IMR-90 (cell line): ENCODE measurements at regions not wholly inside any gene's neighbourhood (a gene's known extent, or its start where the extent isn't known, plus 50 kb on each side); places are given as distances from the start of the nearest gene placed in this dataset.

ENCODE experiments used
- FOS ChIP-seq: fragments of 150-350 bp; IDR thresholded peaks from 2 replicates; pipeline ENCODE4 v1.6.1; 2016; ENCODE audit warnings: low read depth, low read length
- POLR2A ChIP-seq: IDR thresholded peaks from 2 replicates; pipeline ENCODE4 v1.6.1; 2012; ENCODE audit warnings: mild to moderate bottlenecking, low read depth, low read length
- TF ChIP-seq, protein P1 (sequence below): conservative IDR thresholded peaks from 2 replicates; pipeline ENCODE4 v1.5.1; 2012; ENCODE audit warnings: mild to moderate bottlenecking, low read depth, low read length, improper control_type of control experiment
- TF ChIP-seq, protein P2 (sequence below): fragments of 150-350 bp; IDR thresholded peaks from 2 replicates; pipeline ENCODE4 v1.6.1; 2016; ENCODE audit warnings: low read depth, mild to moderate bottlenecking, low read length, moderate library complexity, borderline replicate concordance

DNA sequence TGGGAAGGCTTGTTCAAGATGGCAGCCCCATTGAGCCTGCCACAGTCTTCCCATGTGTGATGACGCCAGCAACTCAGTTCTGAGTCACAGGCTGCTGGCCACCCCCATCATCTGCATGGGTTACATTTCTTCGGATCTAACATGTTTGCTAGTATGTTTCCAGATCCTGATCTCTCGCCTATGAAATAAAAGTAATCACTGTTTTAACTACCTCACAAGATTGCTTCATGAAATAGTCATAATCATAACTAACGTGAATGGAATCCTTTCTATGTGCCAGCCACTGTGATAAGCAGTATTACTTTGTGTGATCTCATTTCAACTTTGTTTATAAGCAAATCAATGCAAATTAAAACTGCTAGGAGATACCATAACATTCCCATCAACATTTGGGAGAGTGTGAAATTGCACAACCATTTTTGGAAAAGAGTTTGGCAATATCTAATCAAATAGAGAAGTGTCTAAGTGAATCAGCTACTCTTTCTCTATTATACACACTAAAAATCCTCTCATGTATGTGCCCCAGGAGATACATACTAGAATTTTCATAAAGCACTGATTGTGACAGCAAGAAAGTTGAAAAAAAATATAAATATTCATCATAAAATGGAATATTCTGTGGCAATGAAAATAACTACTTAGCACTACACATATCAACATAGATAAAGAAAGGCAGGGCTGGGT is 300.2 kb upstream of the IRX5 start:
- TF ChIP-seq FOS = no peak
- TF ChIP-seq, protein P1, sequence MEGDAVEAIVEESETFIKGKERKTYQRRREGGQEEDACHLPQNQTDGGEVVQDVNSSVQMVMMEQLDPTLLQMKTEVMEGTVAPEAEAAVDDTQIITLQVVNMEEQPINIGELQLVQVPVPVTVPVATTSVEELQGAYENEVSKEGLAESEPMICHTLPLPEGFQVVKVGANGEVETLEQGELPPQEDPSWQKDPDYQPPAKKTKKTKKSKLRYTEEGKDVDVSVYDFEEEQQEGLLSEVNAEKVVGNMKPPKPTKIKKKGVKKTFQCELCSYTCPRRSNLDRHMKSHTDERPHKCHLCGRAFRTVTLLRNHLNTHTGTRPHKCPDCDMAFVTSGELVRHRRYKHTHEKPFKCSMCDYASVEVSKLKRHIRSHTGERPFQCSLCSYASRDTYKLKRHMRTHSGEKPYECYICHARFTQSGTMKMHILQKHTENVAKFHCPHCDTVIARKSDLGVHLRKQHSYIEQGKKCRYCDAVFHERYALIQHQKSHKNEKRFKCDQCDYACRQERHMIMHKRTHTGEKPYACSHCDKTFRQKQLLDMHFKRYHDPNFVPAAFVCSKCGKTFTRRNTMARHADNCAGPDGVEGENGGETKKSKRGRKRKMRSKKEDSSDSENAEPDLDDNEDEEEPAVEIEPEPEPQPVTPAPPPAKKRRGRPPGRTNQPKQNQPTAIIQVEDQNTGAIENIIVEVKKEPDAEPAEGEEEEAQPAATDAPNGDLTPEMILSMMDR = no peak
- TF ChIP-seq POLR2A = no peak
- TF ChIP-seq, protein P2, sequence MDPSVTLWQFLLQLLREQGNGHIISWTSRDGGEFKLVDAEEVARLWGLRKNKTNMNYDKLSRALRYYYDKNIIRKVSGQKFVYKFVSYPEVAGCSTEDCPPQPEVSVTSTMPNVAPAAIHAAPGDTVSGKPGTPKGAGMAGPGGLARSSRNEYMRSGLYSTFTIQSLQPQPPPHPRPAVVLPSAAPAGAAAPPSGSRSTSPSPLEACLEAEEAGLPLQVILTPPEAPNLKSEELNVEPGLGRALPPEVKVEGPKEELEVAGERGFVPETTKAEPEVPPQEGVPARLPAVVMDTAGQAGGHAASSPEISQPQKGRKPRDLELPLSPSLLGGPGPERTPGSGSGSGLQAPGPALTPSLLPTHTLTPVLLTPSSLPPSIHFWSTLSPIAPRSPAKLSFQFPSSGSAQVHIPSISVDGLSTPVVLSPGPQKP = no peak
